GM21737 (cell line): ENCODE measurements at regions not wholly inside any gene's neighbourhood (a gene's known extent, or its start where the extent isn't known, plus 50 kb on each side); places are given as distances from the start of the nearest gene placed in this dataset.
"Not testable (repeated sequence)": the region's sequence is repeated elsewhere in the genome, so short reads cannot be mapped to it uniquely, and the experiment has no call there.

ENCODE experiments used
- ATAC-seq: cut with Tn5 transposase; IDR thresholded peaks from one replicate; pipeline ENCODE4 v1.9.1; 2021; ENCODE audit warnings: mild to moderate bottlenecking, moderate library complexity; ENCODE audit not compliant: unreplicated experiment

DNA sequence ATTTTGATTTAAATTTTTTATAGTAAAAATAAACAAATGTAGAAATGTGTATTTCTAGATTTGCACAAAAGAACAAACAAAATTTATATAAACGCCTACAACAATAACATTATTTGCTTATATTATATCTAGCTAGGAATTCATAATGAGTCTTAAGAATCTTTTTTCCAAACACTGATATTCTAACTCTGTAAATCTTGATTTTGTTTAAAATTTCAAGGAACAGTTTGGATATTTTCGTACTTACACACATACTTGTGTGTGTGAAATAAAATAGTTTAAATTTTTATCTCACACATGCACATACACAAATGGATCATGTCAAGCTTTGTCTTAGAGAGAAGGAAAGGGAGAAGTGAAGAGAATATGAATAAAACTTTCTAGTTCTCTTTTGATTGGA is 868.1 kb downstream of the LTN1 start:
- no peak for ATAC-seq

DNA sequence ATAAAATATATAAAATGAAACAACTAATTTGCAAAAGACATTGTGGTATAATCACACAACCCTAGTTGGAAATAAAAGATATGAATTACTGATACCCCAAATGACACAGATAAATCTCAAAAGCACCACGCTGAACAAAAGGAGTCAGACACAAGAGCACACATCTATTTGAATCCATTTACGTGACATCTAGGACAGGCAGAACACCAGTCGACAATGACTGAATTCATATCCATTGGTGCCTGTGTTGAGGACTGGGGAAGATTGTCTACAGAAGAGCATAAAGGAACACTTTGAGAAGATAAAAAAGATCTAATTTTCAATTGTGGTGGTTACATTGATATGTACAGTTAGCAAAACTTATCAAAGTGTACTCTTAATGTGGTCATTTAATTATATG is 874.1 kb downstream of the LTN1 start:
- ATAC-seq, result no peak

DNA sequence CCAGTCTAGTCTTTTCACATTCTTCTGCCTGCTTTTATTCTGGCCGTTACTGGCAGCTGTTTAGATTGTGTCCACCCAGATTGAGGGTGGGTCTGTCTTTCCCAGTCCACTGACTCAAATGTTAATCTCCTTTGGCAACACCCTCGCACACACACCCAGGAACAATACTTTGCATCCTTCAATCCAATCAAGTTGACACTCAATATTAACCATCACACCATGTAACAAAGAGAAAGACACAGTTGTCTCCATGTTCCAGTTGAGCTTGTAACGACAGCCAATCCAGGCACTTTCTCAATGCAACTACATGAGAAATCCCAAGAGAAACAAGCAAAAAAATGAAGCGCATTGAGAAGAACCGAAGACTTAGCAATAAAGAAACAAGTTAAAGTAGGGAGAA is 877.7 kb downstream of the LTN1 start:
- ATAC-seq, result not testable (repeated sequence)

DNA sequence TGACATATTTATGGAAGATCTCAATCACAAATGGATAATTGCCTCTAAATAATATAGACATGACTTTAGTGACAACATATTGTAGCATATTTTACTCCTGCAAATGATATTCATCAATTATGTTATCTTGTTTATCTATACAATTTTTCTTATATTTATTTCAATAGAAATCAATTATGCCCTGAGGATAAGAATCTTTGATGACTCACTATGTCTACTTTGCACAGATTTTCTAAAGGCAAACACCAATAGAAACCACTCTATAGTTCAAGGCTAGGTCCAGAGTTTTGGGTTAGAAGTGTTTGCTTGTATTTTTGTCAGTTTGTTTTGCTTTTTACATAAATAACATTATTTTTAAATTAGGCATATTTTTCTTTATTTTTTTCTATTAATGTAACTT is 879.0 kb downstream of the LTN1 start:
- ATAC-seq, result no peak

DNA sequence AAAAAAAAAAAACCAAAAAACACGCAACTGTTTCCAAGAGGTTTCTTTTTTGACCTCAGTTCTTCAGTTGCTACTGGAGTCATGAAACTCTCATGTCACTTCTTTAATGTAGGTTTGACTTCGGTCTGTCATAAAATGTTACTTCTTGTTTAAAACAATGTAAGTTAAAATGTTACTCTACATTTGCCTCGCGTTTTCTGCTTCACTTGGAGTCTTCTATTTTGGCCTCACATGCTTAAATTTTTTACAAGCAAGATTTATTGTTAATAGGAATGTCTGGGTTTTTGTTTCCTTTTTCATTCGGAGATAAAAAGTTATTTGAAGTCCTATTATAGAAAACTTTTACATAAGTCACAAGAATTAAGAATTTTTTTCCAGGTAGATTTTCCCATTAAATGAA is 880.2 kb downstream of the LTN1 start:
- no peak for ATAC-seq

DNA sequence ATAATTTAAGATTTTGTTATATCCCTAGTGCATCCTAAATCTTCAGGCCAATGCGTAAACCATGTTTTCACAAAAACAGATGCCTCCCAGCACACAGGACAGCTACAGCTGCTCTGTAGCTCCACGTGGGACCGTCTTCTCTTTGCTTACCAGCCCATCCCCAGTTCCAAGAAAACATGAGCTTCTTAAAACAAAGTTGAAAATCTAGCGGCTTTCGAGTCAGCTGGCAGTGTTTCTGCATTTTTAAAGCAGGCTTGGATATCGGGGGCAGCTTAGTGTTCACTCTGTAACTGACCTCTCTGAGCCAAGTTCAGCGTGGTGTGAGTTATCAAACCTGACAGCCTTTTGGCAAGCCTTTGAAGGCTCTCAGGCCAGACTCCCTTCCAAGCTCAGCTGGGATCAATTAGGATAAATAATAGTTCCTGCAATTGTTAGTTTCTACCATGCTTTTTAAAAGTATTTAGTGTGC is 881.5 kb downstream of the LTN1 start:
- ATAC-seq, result no peak

DNA sequence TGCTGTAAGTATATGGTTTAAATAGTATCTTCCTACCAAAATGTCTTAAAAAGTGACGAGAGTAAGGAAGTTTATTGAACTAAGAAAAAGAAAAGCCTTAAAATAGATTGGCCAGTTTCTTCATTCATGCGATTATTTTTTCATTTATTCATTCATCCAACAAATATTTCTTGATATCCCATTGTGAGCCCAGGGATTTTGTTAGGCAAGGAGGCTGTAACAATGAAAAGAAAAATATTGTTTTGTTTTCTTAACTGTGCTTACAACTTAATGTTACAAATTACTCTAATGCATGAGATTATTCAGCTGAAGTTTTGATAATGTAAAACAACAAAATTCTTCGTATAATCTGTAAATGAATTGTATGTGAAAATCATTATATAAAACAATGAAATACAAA is 882.0 kb downstream of the LTN1 start:
- ATAC-seq, result no peak

DNA sequence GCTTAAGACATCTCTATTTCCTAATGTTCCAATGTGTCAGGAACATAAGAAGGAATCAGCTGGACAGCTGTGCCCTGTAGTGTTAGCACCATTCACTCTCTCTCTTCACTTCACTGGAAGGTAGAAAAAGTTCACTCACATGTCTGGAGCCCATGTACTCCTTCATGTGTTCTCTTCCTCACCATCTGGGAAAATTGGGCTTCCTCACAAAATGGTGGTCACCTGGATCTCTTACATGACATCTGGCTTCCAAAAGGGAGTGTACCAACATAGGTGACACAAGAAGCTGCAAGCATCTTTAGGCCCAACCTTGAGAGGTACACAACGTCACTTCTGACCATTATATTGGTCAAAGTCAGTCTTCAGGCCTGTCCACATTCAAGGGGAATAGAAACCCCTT is 882.6 kb downstream of the LTN1 start:
- ATAC-seq, result no peak

DNA sequence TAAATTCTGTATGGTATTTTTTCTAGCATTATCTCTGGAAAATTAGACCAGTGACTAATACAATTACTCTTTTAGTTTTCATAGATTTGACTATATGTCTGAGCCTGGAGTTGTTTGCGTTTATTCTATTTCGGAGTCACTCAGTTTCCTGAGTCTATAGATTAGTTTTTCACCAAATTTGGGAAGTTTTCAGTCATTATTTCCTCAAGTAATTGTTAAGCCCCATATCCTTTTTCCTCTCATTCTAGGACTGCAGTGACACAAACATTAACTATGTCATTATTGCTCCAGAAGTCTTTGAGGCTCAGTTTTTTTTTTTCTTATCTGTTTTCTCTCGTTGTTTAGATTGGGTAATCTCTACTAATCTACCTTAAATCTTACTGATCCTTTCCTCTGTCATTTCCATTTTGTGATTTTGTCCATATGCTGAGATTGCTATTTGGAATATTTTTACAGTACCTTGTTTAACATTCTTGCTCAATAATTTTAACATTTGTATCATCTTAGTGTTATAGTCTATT is 886.2 kb downstream of the LTN1 start:
- no peak for ATAC-seq

DNA sequence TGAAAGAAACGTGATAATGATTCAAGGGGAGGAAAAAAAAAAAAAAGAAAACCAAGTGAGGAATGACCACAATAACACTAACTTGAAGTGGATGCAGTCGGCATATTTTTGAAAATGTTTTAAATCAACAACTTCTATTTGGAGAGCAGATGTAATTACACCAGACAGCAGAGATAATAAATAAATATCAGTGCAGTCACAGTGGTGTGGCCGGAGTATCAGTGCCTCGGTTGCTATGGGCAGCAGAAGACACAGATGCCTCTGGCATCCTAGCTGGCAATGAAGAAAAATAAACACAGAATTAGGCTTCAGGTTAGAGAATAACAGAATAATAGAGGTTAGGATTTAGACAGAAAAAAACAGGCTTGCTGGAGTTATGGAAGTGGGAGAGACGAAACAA is 888.3 kb downstream of the LTN1 start:
- no peak for ATAC-seq

DNA sequence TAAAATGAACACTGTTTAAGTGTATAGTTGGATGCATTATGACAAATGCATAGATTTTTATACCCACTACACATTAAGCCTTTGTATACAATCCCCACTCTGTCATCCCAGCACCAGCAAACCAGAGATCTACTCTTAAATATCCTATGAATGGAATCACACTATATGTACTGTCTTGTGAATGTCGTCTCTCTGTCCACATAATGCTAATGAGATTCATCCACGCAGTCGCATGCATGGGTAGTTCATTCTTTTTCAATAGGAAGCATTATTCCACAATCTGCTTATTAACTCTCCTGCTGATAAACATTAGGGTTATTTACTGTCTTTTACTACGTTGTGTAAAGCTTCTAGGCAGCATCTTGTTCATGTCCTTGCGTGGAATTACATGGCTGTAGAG is 892.3 kb downstream of the LTN1 start:
- ATAC-seq, result no peak

DNA sequence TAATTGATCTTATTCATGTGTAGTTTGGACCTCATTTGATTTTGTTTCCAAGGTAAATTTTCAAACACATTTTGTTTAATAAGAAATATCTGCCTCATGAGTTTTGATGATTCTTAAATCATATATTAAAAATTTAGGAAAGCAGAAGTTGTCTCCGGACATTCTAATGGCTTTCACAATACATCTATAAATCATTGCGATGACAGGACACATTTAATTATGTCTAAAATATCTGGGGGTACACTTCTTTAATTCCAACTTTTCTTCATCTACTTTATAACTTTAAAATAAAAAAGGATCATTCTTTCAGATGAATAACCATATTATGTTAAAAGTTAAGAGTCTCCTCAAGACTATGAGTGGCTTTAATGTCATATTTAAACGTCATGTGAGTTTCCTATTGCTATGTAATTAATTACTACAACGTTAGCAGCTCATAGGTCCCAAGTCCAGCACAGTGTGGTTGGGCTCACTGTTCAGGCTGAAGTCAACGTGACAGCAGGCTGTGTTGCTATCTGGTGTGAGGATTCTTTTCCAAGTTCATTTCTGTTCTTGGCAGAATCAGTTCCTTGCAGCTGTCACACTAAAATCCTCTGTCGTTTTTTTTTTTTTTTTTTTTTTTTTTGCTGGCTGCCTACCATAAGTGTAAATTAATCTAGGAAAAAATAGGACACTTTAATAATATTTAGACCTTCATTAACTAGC is 893.5 kb downstream of the LTN1 start:
- no peak for ATAC-seq

DNA sequence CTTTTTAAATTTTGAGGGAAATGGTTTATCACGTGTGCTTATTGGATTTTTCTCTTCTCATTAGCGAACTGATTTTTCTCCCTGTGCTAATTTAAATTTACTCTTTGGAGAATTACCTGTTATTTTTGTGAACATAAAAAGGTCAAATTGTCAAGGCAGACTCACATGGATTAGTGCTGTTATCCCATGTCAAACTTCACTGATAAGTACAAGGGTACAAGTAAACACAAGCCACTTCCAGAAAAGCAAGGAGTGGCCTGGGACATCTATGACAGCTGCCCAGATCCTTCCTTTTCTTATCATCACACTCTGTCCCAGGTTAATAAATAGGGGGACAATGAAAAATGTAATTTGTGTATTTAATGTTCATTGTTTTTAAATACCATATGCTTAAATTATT is 901.2 kb downstream of the LTN1 start:
- ATAC-seq, result no peak

DNA sequence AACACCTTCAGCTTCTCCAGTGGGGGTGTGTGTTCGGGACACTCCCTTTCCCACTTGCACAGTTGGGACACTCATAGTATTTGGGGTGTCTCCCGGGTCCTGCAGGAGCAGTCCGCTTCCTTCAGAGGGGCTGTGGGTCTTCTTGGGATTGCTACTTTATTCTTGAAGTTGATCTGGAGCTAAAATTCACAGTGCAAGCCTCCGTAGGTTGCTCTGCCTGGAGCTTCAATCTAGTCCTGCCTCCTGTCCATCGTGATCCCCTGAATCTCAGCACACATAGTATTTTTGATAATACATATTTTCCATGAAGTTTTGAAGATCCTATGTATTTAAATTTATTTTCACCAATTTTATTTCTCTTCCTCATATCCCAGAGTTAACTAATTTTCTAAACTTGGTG is 902.1 kb downstream of the LTN1 start:
- ATAC-seq, result no peak

DNA sequence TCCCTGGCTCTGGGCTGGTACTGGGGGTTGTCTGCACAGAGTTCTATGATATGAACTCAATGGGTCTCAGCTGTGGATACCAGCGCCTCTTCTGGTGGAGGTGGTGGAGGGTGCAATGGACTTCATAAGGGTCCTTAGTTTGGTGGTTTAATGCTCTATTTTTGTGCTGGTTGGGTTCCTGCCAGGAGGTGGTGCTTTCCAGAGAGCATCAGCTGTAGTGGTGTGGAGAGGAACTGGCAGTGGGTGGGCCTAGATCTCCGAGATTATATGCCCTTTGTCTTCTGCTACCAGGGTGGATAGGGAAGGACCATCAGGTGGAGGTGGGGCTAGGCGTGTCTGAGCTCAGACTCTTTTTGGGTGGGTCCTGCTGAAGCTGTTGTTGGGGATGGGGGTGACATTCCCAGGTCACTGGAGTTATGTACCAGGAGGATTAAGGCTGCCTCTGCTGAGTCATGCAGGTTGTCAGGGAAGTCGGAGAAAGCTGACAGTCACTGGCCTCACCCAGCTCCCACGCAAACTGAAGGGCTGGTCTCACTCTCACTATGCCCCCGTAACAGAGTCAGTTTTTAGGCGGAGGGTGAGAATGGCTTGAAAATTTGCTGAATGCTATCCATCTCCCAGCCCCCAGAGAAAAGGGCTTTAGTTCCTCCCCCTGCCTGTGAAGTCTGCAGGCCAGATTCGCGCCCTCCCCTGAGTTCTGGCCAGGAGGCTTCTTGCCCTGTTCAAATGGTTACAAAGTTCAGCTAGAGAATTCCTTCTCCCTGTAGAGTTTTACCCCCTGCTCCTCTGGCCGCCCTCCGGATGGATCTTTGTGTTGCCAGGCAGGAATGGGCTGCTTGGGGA is 902.9 kb downstream of the LTN1 start:
- ATAC-seq, result no peak

DNA sequence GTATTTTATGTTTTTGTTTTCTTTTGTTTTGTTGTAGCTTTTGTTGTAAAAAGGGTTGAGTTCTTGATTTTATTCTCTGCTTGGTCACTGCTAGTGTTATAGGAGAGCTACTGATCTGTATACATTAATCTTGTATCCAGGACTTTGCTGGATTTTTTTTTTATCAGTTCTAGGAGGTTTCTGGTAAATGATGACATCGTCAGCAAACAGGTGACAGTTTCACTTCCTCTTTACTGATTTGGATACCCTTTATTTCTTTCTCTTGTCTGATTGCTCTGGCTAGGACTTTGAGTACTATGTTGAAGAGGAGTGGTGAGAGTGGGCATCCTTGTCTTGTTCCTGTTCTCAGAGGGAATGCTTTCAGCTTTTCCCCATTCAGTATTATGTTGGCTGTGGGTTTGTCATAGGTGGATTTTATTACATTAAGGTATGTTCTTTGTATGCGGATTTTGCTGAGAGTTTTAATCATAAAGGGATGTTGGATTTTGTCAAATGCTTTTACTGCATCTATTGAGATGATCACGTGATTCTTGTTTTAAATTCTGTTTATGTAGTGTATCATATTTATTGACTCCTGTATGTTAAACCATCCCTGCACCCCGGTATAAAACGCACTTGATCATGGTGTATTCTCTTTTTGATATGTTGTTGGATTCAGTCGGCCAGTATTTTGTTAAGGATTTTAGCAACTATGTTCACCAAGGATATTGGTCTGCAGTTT is 905.7 kb downstream of the LTN1 start:
- ATAC-seq, result no peak

DNA sequence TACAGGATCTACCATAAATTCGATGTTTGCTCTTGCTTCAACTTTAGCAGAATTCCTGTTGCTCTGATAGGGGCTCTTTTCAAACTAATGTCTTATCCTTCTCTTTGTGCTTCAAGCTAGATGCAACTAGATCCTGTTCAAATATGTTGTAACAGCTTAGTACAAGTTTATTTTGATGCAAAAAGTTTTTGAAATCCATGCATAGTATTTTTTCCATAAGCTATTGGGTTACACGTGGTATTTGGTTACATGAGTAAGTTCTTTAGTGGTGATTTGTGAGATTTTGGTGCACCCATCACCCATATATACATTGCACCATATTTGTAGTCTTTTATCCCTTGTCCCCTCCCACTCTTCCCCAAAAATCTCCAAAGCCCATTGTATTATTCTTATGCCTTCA is 907.7 kb downstream of the LTN1 start:
- ATAC-seq, result no peak

DNA sequence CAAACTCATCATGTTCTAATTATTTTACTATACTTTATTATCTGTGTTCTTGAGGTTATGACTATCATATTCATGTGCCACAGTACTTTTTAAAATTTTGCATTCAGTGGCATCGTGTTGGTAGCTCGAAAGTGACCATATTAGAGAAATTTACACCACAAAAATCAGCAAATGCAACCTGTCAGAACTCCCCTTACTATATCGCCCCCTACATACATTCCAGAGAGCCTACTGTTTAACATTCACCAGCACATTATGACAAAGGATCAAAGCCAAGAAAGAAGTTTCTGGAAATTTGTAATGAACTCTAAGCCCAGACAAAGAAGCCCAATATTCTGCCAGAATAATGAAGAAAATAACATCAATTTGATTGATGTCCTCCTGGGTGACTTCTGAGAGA is 909.3 kb downstream of the LTN1 start:
- no peak for ATAC-seq

DNA sequence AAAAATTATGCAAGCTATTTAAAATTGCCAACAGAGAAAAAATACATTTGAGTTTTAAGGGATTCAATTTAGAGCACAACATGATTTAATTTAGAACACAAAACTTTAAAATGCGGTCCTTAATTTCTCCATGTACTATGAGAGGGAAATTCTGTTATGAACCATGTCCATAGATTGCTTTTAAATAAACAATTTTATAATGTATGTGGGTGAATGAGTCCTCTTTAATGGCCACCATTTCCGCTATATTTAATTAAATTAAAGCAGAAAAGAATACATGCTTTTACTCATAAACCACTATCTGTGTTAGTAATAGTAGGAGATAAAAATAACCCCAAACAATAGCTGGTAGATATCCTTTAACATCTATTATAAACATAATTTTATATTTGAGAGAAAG is 914.6 kb downstream of the LTN1 start:
- ATAC-seq, result no peak

DNA sequence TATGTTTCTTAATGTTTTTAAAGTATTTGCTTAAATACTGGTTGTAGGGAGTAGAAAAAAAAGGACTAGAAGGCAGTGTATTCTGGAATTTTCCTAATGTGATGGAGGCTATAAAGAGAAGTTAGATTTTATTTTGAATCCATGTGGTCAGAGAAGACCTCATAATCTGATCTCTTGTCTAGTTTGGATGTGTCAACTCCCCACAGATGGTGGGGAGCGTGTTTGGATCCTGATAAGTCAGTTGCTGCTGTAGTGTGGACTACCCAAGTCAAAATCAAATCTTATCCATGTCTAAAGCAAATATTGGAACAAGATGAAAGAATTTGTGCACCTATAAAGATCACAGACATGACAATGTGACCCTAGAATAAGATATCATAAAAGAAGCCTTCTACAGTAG is 918.0 kb downstream of the LTN1 start:
- no peak for ATAC-seq

DNA sequence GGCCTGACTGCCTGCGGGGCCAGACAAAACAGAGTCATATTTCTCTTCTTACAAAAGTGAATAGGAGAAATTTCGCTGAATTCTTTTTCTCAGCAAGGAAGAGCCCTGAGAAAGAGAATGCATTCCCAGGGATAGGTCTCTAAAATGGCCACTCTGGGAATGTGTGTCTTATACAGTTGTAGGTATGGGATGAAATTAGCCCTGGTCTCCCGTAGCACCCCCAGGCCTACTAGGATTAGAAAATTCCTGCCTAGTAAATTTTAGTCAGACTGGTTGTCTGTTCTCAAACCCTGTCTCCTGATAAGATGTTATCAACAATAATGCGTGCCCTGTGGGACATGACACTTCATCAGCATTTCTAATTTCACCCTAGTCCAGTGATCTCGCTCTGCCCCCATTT is 920.1 kb downstream of the LTN1 start:
- no peak for ATAC-seq
